Left ventricle myocardium inferior (tissue), 1 donor: ENCODE measurements at regions not wholly inside any gene's neighbourhood (a gene's known extent, or its start where the extent isn't known, plus 50 kb on each side); places are given as distances from the start of the nearest gene placed in this dataset.

Experiments used
- DNase-seq: peaks from one replicate; pipeline ENCODE4 v3.0.0-alpha.2; 2020
- H3K27ac ChIP-seq: fragments of 200-600 bp; replicated peaks from 2 replicates; pipeline ENCODE4 v1.8.0; 2021
- H3K27me3 ChIP-seq: fragments of 200-600 bp; 2 replicates; pipeline ENCODE4 v1.8.0; 2021; ENCODE audit warnings: low read depth
- H3K36me3 ChIP-seq: fragments of 200-600 bp; 2 replicates; pipeline ENCODE4 v1.8.0; 2021
- H3K4me1 ChIP-seq: fragments of 200-600 bp; 2 replicates; pipeline ENCODE4 v1.8.0; 2021
- H3K4me3 ChIP-seq: fragments of 200-600 bp; 2 replicates; pipeline ENCODE4 v1.8.0; 2021; ENCODE audit warnings: mild to moderate bottlenecking, moderate library complexity
- H3K9me3 ChIP-seq: fragments of 200-600 bp; replicated peaks from 2 replicates; pipeline ENCODE4 v1.8.0; 2021
- intact Hi-C: fragments of 100-400 bp; cut with micrococcal nuclease; formaldehyde crosslinking; loops from one replicate; pipeline ENCODE4 v1.11.0; 2022
- TF ChIP-seq, protein P1 (sequence below): fragments of 200-600 bp; IDR thresholded peaks from 2 replicates; pipeline ENCODE4 v1.8.0; 2021; ENCODE audit warnings: antibody characterized with exemption, mild to moderate bottlenecking, borderline replicate concordance
- donor health status: DM: no; HTN: yes; CAD: no; lungs with severe emphysema.

GRCh38 chr2:51673628-51674027 lies 641.7 kb upstream of the NRXN1 start:
- Histone ChIP-seq H3K4me1 (no peaks in the 10 kb centered on the region), H3K9me3 (no peaks in the 10 kb centered on the region), H3K27me3 (no peaks in the 10 kb centered on the region), H3K36me3 (no peaks in the 10 kb centered on the region), H3K4me3 (no peak overlapping the region), H3K27ac (no peak overlapping the region)
- intact Hi-C loops: no loop called here
- no peak for DNase-seq
- TF ChIP-seq, protein P1, sequence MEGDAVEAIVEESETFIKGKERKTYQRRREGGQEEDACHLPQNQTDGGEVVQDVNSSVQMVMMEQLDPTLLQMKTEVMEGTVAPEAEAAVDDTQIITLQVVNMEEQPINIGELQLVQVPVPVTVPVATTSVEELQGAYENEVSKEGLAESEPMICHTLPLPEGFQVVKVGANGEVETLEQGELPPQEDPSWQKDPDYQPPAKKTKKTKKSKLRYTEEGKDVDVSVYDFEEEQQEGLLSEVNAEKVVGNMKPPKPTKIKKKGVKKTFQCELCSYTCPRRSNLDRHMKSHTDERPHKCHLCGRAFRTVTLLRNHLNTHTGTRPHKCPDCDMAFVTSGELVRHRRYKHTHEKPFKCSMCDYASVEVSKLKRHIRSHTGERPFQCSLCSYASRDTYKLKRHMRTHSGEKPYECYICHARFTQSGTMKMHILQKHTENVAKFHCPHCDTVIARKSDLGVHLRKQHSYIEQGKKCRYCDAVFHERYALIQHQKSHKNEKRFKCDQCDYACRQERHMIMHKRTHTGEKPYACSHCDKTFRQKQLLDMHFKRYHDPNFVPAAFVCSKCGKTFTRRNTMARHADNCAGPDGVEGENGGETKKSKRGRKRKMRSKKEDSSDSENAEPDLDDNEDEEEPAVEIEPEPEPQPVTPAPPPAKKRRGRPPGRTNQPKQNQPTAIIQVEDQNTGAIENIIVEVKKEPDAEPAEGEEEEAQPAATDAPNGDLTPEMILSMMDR: no peak

DNA sequence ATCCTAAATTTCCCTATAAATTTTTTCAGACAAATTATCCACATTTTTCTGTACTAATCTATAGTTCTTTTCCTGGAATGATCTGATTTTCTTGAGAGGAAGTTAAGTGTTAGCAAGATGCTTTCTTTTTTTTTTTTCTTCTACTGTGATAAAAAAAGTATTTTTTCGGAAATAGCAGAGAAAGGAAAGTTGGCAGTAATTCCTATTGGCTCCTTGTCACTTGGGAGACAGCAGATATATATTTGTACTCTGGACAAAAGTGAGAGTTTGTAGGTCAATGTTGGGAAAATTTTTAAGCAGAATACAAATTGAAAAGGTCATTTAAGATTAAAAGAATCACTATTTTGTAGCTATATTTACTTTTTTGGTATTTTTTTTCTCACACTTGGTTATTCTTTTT lies 635.7 kb upstream of the NRXN1 start:
- no peaks in the 10 kb centered on the region for H3K36me3 ChIP-seq
- peaks cover 5% of the 10 kb centered on the region for H3K9me3 ChIP-seq
- no peak overlapping the region for H3K27ac ChIP-seq
- no peak overlapping the region for H3K4me3 ChIP-seq
- TF ChIP-seq, protein P1: no peak
- intact Hi-C loops: no loop called here
- H3K4me1 ChIP-seq: no peaks in the 10 kb centered on the region
- no peak for DNase-seq
- H3K27me3 ChIP-seq: no peaks in the 10 kb centered on the region

GRCh38 chr2:51662187-51662586 lies 630.3 kb upstream of the NRXN1 start:
- Histone ChIP-seq H3K4me1 (no peaks in the 10 kb centered on the region), H3K9me3 (peaks cover 10% of the 10 kb centered on the region), H3K4me3 (no peak overlapping the region), H3K27ac (no peak overlapping the region), H3K27me3 (no peaks in the 10 kb centered on the region), H3K36me3 (no peaks in the 10 kb centered on the region)
- TF ChIP-seq, protein P1: no peak
- DNase-seq: no peak
- intact Hi-C loops: no loop called here

DNA sequence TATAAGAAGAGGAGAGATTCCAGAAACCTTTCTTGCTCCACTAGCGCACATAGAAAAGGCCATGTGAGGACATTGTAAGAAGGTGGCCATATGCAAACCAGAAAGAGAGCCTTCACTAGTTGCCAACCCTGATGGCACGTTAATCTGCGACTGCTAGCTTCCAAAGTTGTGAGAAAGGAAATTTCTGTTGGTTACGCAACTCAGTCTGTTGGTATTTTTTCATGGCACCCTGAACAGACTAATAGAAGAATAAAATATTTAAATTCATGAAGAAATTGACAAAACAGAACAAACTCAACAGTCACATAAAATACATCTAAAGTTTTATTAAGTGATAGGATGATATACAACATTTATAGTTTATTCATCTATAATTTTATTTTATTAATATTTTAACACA lies 625.9 kb upstream of the NRXN1 start:
- H3K4me3 ChIP-seq: no peak overlapping the region
- TF ChIP-seq, protein P1: no peak
- no peak for DNase-seq
- no peaks in the 10 kb centered on the region for H3K27me3 ChIP-seq
- no peak overlapping the region for H3K27ac ChIP-seq
- peaks cover 5% of the 10 kb centered on the region for H3K9me3 ChIP-seq
- H3K4me1 ChIP-seq: no peaks in the 10 kb centered on the region
- intact Hi-C loops: no loop called here
- no peaks in the 10 kb centered on the region for H3K36me3 ChIP-seq

- TF ChIP-seq, protein P1: no peak
- no peak for DNase-seq
- no peaks in the 10 kb centered on the region for H3K4me1 ChIP-seq
- no peaks in the 10 kb centered on the region for H3K36me3 ChIP-seq
- H3K27me3 ChIP-seq: no peaks in the 10 kb centered on the region
- intact Hi-C loops: loop anchor here (2.0 kb wide), 1 partner anchor 38 kb away; no protein-coding TSS in a partner anchor
- H3K27ac ChIP-seq: no peak overlapping the region
- no peaks in the 10 kb centered on the region for H3K9me3 ChIP-seq
- no peak overlapping the region for H3K4me3 ChIP-seq
Measured at GRCh38 chr2:51650769-51651168, 618.8 kb upstream of the NRXN1 start.

- TF ChIP-seq, protein P1: no peak
- Histone ChIP-seq H3K27ac (no peak overlapping the region), H3K4me1 (no peaks in the 10 kb centered on the region), H3K4me3 (no peak overlapping the region), H3K27me3 (no peaks in the 10 kb centered on the region), H3K9me3 (no peaks in the 10 kb centered on the region), H3K36me3 (no peaks in the 10 kb centered on the region)
- intact Hi-C loops: no loop called here
- no peak for DNase-seq
Measured at GRCh38 chr2:51649366-51649765, 617.4 kb upstream of the NRXN1 start.
